PC-3 (cell line): ENCODE measurements at regions not wholly inside any gene's neighbourhood (a gene's known extent, or its start where the extent isn't known, plus 50 kb on each side); places are given as distances from the start of the nearest gene placed in this dataset.

Source experiments
- ATAC-seq: fragments of 200-7000 bp; cut with Tn5 transposase; 2 replicates; pipeline ENCODE4 v1.9.1; 2020; ENCODE audit warnings: mild to moderate bottlenecking, moderate library complexity
- BruUV-seq: library from RNA; stranded (reverse); fragments of 400-500 nt; replicated peaks from 2 replicates; lab custom pipeline; 2021; lab: Mats Ljungman, UMichigan
- CTCF ChIA-PET: fragments of 300-600 bp; sonication (Branson Sonifier 250); formaldehyde crosslinking; loops from one replicate; lab custom pipeline; 2022; ENCODE audit warnings: antibody characterized with exemption; lab: Charles Lee
- POLR2A ChIA-PET: fragments of 300-600 bp; sonication (Branson Sonifier 250); formaldehyde crosslinking; loops from one replicate; lab custom pipeline; 2022; ENCODE audit warnings: antibody characterized with exemption; ENCODE audit not compliant: unreplicated experiment; lab: Charles Lee
- DNase-seq: peaks from one replicate; pipeline ENCODE4 v3.0.0-alpha.2; 2015
- H2AFZ ChIP-seq: fragments of 300-600 bp; sonication (generic); 2 replicates; pipeline ENCODE4 v1.6.0; 2016; ENCODE audit warnings: antibody characterized with exemption, low read length
- H3F3A ChIP-seq: fragments of 300-600 bp; sonication (generic); one replicate; pipeline ENCODE4 v1.6.0; 2017; ENCODE audit warnings: antibody characterized with exemption, low read length, control low read depth, mild to moderate bottlenecking; ENCODE audit not compliant: unreplicated experiment
- H3K27ac ChIP-seq: fragments of 300-600 bp; sonication (generic); 2 replicates; pipeline ENCODE4 v1.5.1; 2016; ENCODE audit warnings: mild to moderate bottlenecking, low read length
- H3K27me3 ChIP-seq: fragments of 300-600 bp; sonication (generic); 2 replicates; pipeline ENCODE4 v1.6.1; 2016; ENCODE audit warnings: low read length, mixed read lengths
- H3K36me3 ChIP-seq: fragments of 300-600 bp; sonication (generic); 2 replicates; pipeline ENCODE4 v1.6.1; 2016; ENCODE audit warnings: low read depth, mixed run types, low read length, mixed read lengths
- H3K4me1 ChIP-seq: fragments of 300-600 bp; sonication (generic); 2 replicates; pipeline ENCODE4 v1.5.1; 2016; ENCODE audit warnings: low read length; ENCODE audit not compliant: insufficient read depth
- H3K4me2 ChIP-seq: fragments of 300-600 bp; sonication (generic); 2 replicates; pipeline ENCODE4 v1.6.0; 2016; ENCODE audit warnings: low read length
- H3K4me3 ChIP-seq: fragments of 300-600 bp; sonication (generic); 2 replicates; pipeline ENCODE4 v1.5.1; 2016; ENCODE audit warnings: mild to moderate bottlenecking, low read length, mixed read lengths
- H3K79me2 ChIP-seq: fragments of 300-600 bp; sonication (generic); 2 replicates; pipeline ENCODE4 v1.6.1; 2017; ENCODE audit warnings: low read length, mixed read lengths
- H3K9ac ChIP-seq: fragments of 300-600 bp; sonication (generic); 2 replicates; pipeline ENCODE4 v1.6.0; 2016; ENCODE audit warnings: mild to moderate bottlenecking, low read length
- H3K9me2 ChIP-seq: fragments of 300-600 bp; sonication (generic); replicated peaks from 2 replicates; pipeline ENCODE4 v1.6.1; 2016; ENCODE audit warnings: mixed run types, low read length, mixed read lengths
- H3K9me3 ChIP-seq: fragments of 300-600 bp; sonication (generic); 2 replicates; pipeline ENCODE4 v1.6.1; 2016; ENCODE audit warnings: low read length, mixed read lengths
- H4K20me1 ChIP-seq: fragments of 300-600 bp; sonication (generic); 2 replicates; pipeline ENCODE4 v1.6.1; 2016; ENCODE audit warnings: low read length, mixed read lengths
- CTCF ChIP-seq: fragments of 300-600 bp; sonication (generic); conservative IDR thresholded peaks from 2 replicates; pipeline ENCODE4 v1.5.1; 2017; ENCODE audit warnings: antibody characterized with exemption, low read depth, mild to moderate bottlenecking, low read length
- EZH2 ChIP-seq: fragments of 300-600 bp; sonication (generic); IDR thresholded peaks from one replicate; pipeline ENCODE4 v1.6.1; 2017; ENCODE audit warnings: antibody characterized with exemption, mild to moderate bottlenecking, low read length; ENCODE audit not compliant: unreplicated experiment
- EZH2phosphoT487 ChIP-seq: fragments of 300-600 bp; sonication (generic); IDR thresholded peaks from 2 replicates; pipeline ENCODE4 v1.6.1; 2018; ENCODE audit warnings: mild to moderate bottlenecking, antibody characterized with exemption, low read length, borderline replicate concordance
- intact Hi-C: fragments of 100-400 bp; cut with micrococcal nuclease; formaldehyde crosslinking; loops from 2 replicates; pipeline ENCODE4 v1.9.0; 2023

DNA sequence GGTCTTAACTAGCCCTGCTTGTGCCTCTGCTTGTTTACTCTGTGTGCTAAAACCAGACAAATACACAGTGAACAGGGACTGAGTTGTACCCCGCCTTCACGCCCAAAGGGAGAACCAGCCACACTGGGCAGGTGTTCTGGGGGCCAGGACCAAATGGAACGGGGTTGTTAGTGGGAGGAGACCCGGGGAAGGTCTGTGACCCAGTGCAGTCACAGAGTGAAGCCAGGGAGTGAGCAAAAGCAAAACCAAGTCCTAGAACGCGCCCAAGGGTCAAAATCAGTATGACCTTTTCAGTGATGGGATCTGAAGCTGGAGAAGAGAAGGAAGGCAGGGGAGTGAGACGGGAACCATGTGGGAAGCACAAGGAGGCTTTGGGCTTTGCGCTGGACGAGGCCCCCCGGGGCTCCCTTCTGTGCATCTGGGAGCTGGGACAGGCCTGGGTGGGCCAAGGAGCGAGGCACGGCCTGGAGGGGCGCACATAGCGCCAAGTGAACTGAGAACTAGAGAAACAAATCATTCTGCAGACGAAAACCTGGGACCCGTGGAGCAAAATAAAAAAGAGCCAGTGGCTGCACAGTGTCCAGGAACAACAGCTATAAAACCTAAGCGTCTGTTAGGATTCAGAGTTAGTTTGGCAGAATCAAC is 78.3 kb upstream of the ALDH1A3 start:
- no peak overlapping the region for H3K4me2 ChIP-seq
- H3K27ac ChIP-seq = no peak overlapping the region
- intact Hi-C loops = no loop called here
- no peaks in the 10 kb centered on the region for H4K20me1 ChIP-seq
- H3K9me3 ChIP-seq = no peaks in the 10 kb centered on the region
- no peaks in the 10 kb centered on the region for H3K79me2 ChIP-seq
- TF ChIP-seq EZH2phosphoT487 = no peak
- TF ChIP-seq EZH2 = no peak
- TF ChIP-seq CTCF = no peak
- no peaks in the 10 kb centered on the region for H3K36me3 ChIP-seq
- no peak overlapping the region for H3K9ac ChIP-seq
- no peaks in the 10 kb centered on the region for H3K9me2 ChIP-seq
- H3K4me3 ChIP-seq = no peak overlapping the region
- H3F3A ChIP-seq = no peaks in the 10 kb centered on the region
- ChIA-PET POLR2A (no interaction called here), CTCF (no interaction called here)
- no peaks in the 10 kb centered on the region for H3K27me3 ChIP-seq
- BruUV-seq = no TSS peak
- no peaks in the 10 kb centered on the region for H3K4me1 ChIP-seq
- no peak for DNase-seq
- ATAC-seq = no peak
- no peak overlapping the region for H2AFZ ChIP-seq

DNA sequence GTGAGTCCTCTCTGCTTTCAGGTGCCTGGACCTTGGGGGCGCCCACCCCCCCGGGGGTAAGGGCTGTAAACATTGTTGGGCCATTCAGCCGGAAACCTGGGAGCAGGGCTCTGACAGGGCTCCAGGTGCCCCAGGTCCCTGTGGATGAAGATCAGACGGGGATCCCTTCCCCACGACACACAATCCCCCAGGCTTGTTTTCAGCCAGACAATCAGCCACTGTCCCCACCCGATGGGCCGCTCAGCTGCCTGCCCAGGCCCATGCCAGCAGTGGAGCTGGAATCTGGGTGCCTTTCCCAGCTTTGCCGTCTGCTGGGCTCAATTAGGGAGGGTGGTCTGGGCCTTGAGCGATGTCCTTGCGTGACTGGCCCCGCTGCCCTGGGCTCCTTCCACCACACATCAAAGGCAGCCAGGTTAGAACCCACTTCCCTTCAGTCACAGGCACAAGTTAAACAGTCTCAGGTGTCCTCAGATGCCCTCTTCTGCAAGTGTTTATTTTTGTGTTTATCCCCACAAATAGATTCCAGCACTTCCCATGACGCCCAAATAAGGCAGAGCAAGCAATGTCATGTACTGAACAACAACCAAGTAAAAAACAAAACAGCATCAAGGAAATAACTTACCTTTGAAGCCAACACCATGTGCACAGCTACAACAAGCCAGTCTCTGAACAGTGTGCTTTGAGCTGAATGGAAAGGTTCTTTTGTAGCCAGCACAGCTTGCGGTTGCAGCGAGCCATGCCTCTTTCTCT is 77.0 kb upstream of the ALDH1A3 start:
- TF ChIP-seq EZH2 (no peak), CTCF (no peak), EZH2phosphoT487 (no peak)
- Histone ChIP-seq H3K9me3 (no peaks in the 10 kb centered on the region), H3K4me3 (no peak overlapping the region), H3F3A (no peaks in the 10 kb centered on the region), H3K9ac (no peak overlapping the region), H3K4me2 (no peak overlapping the region), H3K36me3 (no peaks in the 10 kb centered on the region), H3K79me2 (no peaks in the 10 kb centered on the region), H4K20me1 (no peaks in the 10 kb centered on the region), H3K9me2 (no peaks in the 10 kb centered on the region), H3K27me3 (no peaks in the 10 kb centered on the region), H3K27ac (no peak overlapping the region), H3K4me1 (no peaks in the 10 kb centered on the region), H2AFZ (no peak overlapping the region)
- POLR2A ChIA-PET = no interaction called here
- no TSS peak for BruUV-seq
- intact Hi-C loops = no loop called here
- ATAC-seq = no peak
- DNase-seq = no peak
- CTCF ChIA-PET = no interaction called here

DNA sequence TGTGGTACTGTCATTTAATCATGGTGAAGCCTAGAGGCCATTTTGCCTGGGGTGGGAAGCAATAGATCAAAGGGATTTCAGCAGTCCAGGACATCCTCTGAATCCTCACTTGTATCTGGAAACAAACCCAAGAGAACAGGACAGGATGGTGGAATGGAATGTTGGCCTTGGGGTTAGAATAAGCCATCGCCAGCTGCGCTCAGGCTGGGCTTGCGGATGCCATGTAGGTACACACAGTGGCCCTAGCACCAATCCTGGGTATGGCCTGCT is 76.5 kb upstream of the ALDH1A3 start:
- no peak for TF ChIP-seq EZH2phosphoT487
- TF ChIP-seq EZH2 = no peak
- TF ChIP-seq CTCF = no peak
- no TSS peak for BruUV-seq
- no peaks in the 10 kb centered on the region for H3K4me1 ChIP-seq

More for the DNA sequence above, 76.5 kb upstream of the ALDH1A3 start:
- Histone ChIP-seq H3K4me2 (no peak overlapping the region), H3K36me3 (no peaks in the 10 kb centered on the region), H3K27me3 (no peaks in the 10 kb centered on the region), H2AFZ (no peak overlapping the region), H3K27ac (no peak overlapping the region), H3K9me2 (no peaks in the 10 kb centered on the region), H3K9me3 (no peaks in the 10 kb centered on the region), H3K4me3 (no peak overlapping the region), H3K9ac (no peak overlapping the region), H3K79me2 (no peaks in the 10 kb centered on the region), H3F3A (no peaks in the 10 kb centered on the region), H4K20me1 (no peaks in the 10 kb centered on the region)
- DNase-seq (no peak), ATAC-seq (no peak)
- CTCF ChIA-PET = no interaction called here
- POLR2A ChIA-PET = no interaction called here
- intact Hi-C loops = no loop called here
